Body of pancreas (tissue), 4 donors: ENCODE measurements at regions not wholly inside any gene's neighbourhood (a gene's known extent, or its start where the extent isn't known, plus 50 kb on each side); places are given as distances from the start of the nearest gene placed in this dataset.

ENCODE experiments used
- CTCF ChIP-seq, 7 experiments: fragments of 450-650 bp in 4 of 7; fragments of 200-600 bp in 3 of 7; sonication (generic) in 3 of 7; IDR thresholded peaks; one replicate each; pipeline ENCODE4 v1.5.1; 2016 to 2019; ENCODE audit warnings: antibody characterized with exemption in 7 of 7
- POLR2A ChIP-seq, 3 donors: fragments of 450-650 bp; IDR thresholded peaks; one replicate each; pipeline ENCODE4 v1.6.1; 2016; ENCODE audit warnings: antibody characterized with exemption in 3 of 3, mild to moderate bottlenecking in 2 of 3

GRCh38 chr4:136392576-136392975, 1139.7 kb downstream of the PCDH18 start:
- TF ChIP-seq POLR2A (IDR thresholded peaks at IDR 0.05), result no peak
- TF ChIP-seq CTCF (IDR thresholded peaks at IDR 0.05), result no peak
